RPMI7951 (cell line): ENCODE measurements at regions not wholly inside any gene's neighbourhood (a gene's known extent, or its start where the extent isn't known, plus 50 kb on each side); places are given as distances from the start of the nearest gene placed in this dataset.
A peak's percentile ranks its signal among the peaks of the same experiment; 100 is the strongest.

Source experiments
- DNase-seq: peaks from one replicate; pipeline ENCODE4 v3.0.0-alpha.2; 2012; ENCODE audit warnings: low read depth

- DNase-seq: peak; percentile 56
Observed at GRCh38 chr16:65961476-65962143, 404.9 kb upstream of the CDH5 start.

GRCh38 chr16:65959983-65960382, 406.5 kb upstream of the CDH5 start:
- no peak for DNase-seq

- DNase-seq: no peak
Observed at GRCh38 chr16:65958086-65958485, 408.4 kb upstream of the CDH5 start.

- DNase-seq: no peak
Observed at GRCh38 chr16:65956100-65956499, 410.4 kb upstream of the CDH5 start.

- DNase-seq: no peak
Observed at GRCh38 chr16:65954446-65954845, 412.0 kb upstream of the CDH5 start.

GRCh38 chr16:65950211-65950610, 416.3 kb upstream of the CDH5 start:
- DNase-seq: no peak

GRCh38 chr16:65948361-65948760, 418.1 kb upstream of the CDH5 start:
- no peak for DNase-seq

- DNase-seq: no peak
Observed at GRCh38 chr16:65947951-65948350, 418.5 kb upstream of the CDH5 start.

GRCh38 chr16:65945493-65945892, 421.0 kb upstream of the CDH5 start:
- no peak for DNase-seq

GRCh38 chr16:65944361-65944760, 422.1 kb upstream of the CDH5 start:
- no peak for DNase-seq

GRCh38 chr16:65940711-65941110, 425.8 kb upstream of the CDH5 start:
- DNase-seq: no peak

- DNase-seq: no peak
Observed at GRCh38 chr16:65938083-65938482, 428.4 kb upstream of the CDH5 start.

GRCh38 chr16:65937455-65937854, 429.0 kb upstream of the CDH5 start:
- no peak for DNase-seq

- no peak for DNase-seq
Observed at GRCh38 chr16:65936096-65936495, 430.4 kb upstream of the CDH5 start.

- DNase-seq: no peak
Observed at GRCh38 chr16:65934443-65934842, 432.0 kb upstream of the CDH5 start.

- DNase-seq: no peak
Observed at GRCh38 chr16:65933703-65934102, 432.8 kb upstream of the CDH5 start.

GRCh38 chr16:65932350-65933072, 434.0 kb upstream of the CDH5 start:
- no peak for DNase-seq

GRCh38 chr16:65922923-65923322, 443.6 kb upstream of the CDH5 start:
- no peak for DNase-seq

- no peak for DNase-seq
Observed at GRCh38 chr16:65919986-65920376, 446.5 kb upstream of the CDH5 start.

GRCh38 chr16:65919145-65919985, 447.1 kb upstream of the CDH5 start:
- DNase-seq: peak; percentile 41

- DNase-seq: no peak
Observed at GRCh38 chr16:65917466-65917865, 449.0 kb upstream of the CDH5 start.

- no peak for DNase-seq
Observed at GRCh38 chr16:65916995-65917394, 449.5 kb upstream of the CDH5 start.

GRCh38 chr16:65910291-65910690, 456.2 kb upstream of the CDH5 start:
- DNase-seq: no peak
